MCF 10A (cell line): ENCODE measurements at regions not wholly inside any gene's neighbourhood (a gene's known extent, or its start where the extent isn't known, plus 50 kb on each side); places are given as distances from the start of the nearest gene placed in this dataset.
A peak's percentile ranks its signal among the peaks of the same experiment; 100 is the strongest.

Source experiments
- BruUV-seq: library from RNA; stranded (reverse); fragments of 400-500 nt; replicated peaks from 2 replicates; lab custom pipeline; 2021; lab: Mats Ljungman, UMichigan
- CTCF ChIA-PET: fragments of 300-600 bp; sonication (Branson Sonifier 250); formaldehyde crosslinking; extraction: SDS; loops from one replicate; lab custom pipeline; 2021; ENCODE audit warnings: antibody characterized with exemption, inconsistent platforms; lab: Yijun Ruan, JAX
- POLR2A ChIA-PET: fragments of 300-600, 350-650 bp; sonication (Branson Sonifier 250); formaldehyde crosslinking; extraction: SDS; loops from one replicate; lab custom pipeline; 2020; ENCODE audit warnings: antibody characterized with exemption, inconsistent platforms; lab: Yijun Ruan, JAX
- DNase-seq: peaks from one replicate; pipeline ENCODE4 v3.0.0-alpha.2; 2018; ENCODE audit not compliant: unreplicated experiment
- H3K27ac Mint-ChIP-seq: one replicate; pipeline ENCODE4 v1.8.0; 2022; ENCODE audit warnings: mild to moderate bottlenecking, low read depth, mixed read lengths; ENCODE audit not compliant: unreplicated experiment
- H3K27me3 Mint-ChIP-seq: one replicate; pipeline ENCODE4 v1.8.0; 2022; ENCODE audit warnings: mixed read lengths; ENCODE audit not compliant: insufficient read depth, unreplicated experiment
- H3K36me3 Mint-ChIP-seq: one replicate; pipeline ENCODE4 v1.8.0; 2022; ENCODE audit warnings: mild to moderate bottlenecking, moderate library complexity, mixed read lengths; ENCODE audit not compliant: insufficient read depth, unreplicated experiment
- H3K4me1 Mint-ChIP-seq: one replicate; pipeline ENCODE4 v1.8.0; 2022; ENCODE audit warnings: mixed read lengths; ENCODE audit not compliant: insufficient read depth, unreplicated experiment
- H3K4me3 Mint-ChIP-seq: one replicate; pipeline ENCODE4 v1.8.0; 2022; ENCODE audit warnings: mild to moderate bottlenecking, moderate library complexity, mixed read lengths; ENCODE audit not compliant: unreplicated experiment
- H3K9me3 Mint-ChIP-seq: one replicate; pipeline ENCODE4 v1.8.0; 2022; ENCODE audit warnings: mixed read lengths; ENCODE audit not compliant: unreplicated experiment
- intact Hi-C: fragments of 100-400 bp; cut with micrococcal nuclease; formaldehyde crosslinking; loops from 2 replicates; pipeline ENCODE4 v1.14.1; 2022
- TF ChIP-seq, protein P1 (sequence below): fragments of 200-600 bp; IDR thresholded peaks from one replicate; pipeline ENCODE4 v1.8.0; 2022; ENCODE audit warnings: antibody characterized with exemption, mild to moderate bottlenecking; ENCODE audit not compliant: unreplicated experiment

- intact Hi-C loops, result no loop called here
- H3K27me3 Mint-ChIP-seq, result no peaks in the 10 kb centered on the region
- no peaks in the 10 kb centered on the region for H3K4me1 Mint-ChIP-seq
- no peak overlapping the region for H3K27ac Mint-ChIP-seq
- H3K9me3 Mint-ChIP-seq, result no peaks in the 10 kb centered on the region
- no TSS peak for BruUV-seq
- DNase-seq, result no peak
- no peak overlapping the region for H3K4me3 Mint-ChIP-seq
- ChIA-PET POLR2A (interaction anchor here (0.6 kb wide), 1 partner anchor 18 kb away, joined by 4 read pairs; no protein-coding TSS in a partner anchor), CTCF (interaction anchor here (0.6 kb wide), 1 partner anchor 319 kb away, joined by 3 read pairs; no protein-coding TSS in a partner anchor)
- TF ChIP-seq, protein P1, sequence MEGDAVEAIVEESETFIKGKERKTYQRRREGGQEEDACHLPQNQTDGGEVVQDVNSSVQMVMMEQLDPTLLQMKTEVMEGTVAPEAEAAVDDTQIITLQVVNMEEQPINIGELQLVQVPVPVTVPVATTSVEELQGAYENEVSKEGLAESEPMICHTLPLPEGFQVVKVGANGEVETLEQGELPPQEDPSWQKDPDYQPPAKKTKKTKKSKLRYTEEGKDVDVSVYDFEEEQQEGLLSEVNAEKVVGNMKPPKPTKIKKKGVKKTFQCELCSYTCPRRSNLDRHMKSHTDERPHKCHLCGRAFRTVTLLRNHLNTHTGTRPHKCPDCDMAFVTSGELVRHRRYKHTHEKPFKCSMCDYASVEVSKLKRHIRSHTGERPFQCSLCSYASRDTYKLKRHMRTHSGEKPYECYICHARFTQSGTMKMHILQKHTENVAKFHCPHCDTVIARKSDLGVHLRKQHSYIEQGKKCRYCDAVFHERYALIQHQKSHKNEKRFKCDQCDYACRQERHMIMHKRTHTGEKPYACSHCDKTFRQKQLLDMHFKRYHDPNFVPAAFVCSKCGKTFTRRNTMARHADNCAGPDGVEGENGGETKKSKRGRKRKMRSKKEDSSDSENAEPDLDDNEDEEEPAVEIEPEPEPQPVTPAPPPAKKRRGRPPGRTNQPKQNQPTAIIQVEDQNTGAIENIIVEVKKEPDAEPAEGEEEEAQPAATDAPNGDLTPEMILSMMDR, result no peak
- H3K36me3 Mint-ChIP-seq, result peaks cover 7% of the 10 kb centered on the region
Observed at GRCh38 chr12:90060031-90060430, 351.4 kb upstream of the ATP2B1 start.

- BruUV-seq, result no TSS peak
- Mint-ChIP-seq H3K4me3 (no peak overlapping the region), H3K4me1 (no peaks in the 10 kb centered on the region), H3K27me3 (no peaks in the 10 kb centered on the region), H3K9me3 (no peaks in the 10 kb centered on the region), H3K36me3 (peaks cover 7% of the 10 kb centered on the region), H3K27ac (no peak overlapping the region)
- CTCF ChIA-PET, result no interaction called here
- POLR2A ChIA-PET, result no interaction called here
- intact Hi-C loops, result no loop called here
- DNase-seq, result peak; percentile 30
- TF ChIP-seq, protein P1, result no peak
Observed at GRCh38 chr12:90058704-90059103, 350.1 kb upstream of the ATP2B1 start.

DNA sequence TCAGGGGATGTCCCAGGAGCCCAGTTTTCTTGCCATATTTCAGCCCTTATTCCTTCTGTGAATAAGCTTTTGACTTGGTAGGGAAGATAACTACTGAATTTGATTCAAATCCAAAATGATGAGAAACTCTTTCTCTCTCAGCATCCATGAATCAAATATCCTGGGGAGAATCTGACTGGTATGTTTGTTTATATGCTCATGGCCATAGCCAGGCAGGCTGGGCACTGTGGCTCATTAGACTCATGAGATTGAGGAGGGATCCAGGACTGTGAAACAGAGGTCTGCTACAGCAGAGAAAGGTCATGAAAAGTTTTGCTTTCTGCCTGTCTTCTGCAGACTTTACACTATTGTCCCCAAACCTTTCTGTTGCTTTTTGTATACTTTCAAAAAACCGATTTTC lies 346.4 kb upstream of the ATP2B1 start:
- no peak for DNase-seq
- intact Hi-C loops, result no loop called here
- BruUV-seq, result no TSS peak
- H3K9me3 Mint-ChIP-seq, result no peaks in the 10 kb centered on the region
- no peaks in the 10 kb centered on the region for H3K4me1 Mint-ChIP-seq
- no peaks in the 10 kb centered on the region for H3K27me3 Mint-ChIP-seq
- no peak overlapping the region for H3K27ac Mint-ChIP-seq
- TF ChIP-seq, protein P1, result no peak
- no peak overlapping the region for H3K4me3 Mint-ChIP-seq
- H3K36me3 Mint-ChIP-seq, result no peaks in the 10 kb centered on the region
- ChIA-PET CTCF (no interaction called here), POLR2A (no interaction called here)

DNA sequence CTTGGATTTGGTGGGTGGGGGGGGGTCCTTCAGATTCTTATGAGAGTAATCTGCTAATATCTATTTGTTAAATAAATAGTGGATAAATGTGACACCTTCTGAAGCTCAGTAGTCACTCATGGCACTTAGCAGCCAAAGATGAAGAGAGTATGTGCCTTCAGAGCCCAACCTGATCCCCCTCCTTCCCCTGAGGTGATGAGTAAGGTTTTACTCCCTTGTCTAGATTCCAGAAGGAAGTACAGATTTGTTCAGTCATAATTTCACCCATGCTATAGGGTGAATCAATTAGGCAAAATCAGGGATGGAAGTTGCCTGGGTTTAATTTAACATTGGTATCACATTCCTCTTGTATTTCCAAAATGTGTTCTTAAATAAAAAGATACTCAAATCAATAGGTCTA lies 340.3 kb upstream of the ATP2B1 start:
- Mint-ChIP-seq H3K27ac (no peak overlapping the region), H3K4me3 (no peak overlapping the region), H3K27me3 (no peaks in the 10 kb centered on the region), H3K9me3 (no peaks in the 10 kb centered on the region), H3K36me3 (no peaks in the 10 kb centered on the region), H3K4me1 (peaks cover 5% of the 10 kb centered on the region)
- ChIA-PET POLR2A (no interaction called here), CTCF (no interaction called here)
- no peak for DNase-seq
- intact Hi-C loops, result no loop called here
- TF ChIP-seq, protein P1, result no peak
- BruUV-seq, result no TSS peak
